AG04450 (cell line): ENCODE measurements at regions not wholly inside any gene's neighbourhood (a gene's known extent, or its start where the extent isn't known, plus 50 kb on each side); places are given as distances from the start of the nearest gene placed in this dataset.

Experiments used
- CTCF ChIA-PET: fragments of 300-600, 350-600 bp; formaldehyde crosslinking; extraction: SDS; loops from one replicate; lab custom pipeline; 2022; ENCODE audit warnings: antibody characterized with exemption, inconsistent platforms; lab: Charles Lee
- POLR2A ChIA-PET: fragments of 350-600 bp; formaldehyde crosslinking; extraction: SDS; loops from one replicate; lab custom pipeline; 2021; ENCODE audit warnings: antibody characterized with exemption, inconsistent platforms; lab: Yijun Ruan, JAX
- DNase-seq: peaks from one replicate; pipeline ENCODE4 v3.0.0-alpha.2; 2011; ENCODE audit warnings: low read depth, low spot score
- H3K27ac ChIP-seq: one replicate; pipeline ENCODE4 v1.5.1; 2012; ENCODE audit warnings: low read depth, low read length, control low read depth
- H3K27me3 ChIP-seq: one replicate; pipeline ENCODE4 v1.6.0; 2012; ENCODE audit warnings: low read length; ENCODE audit not compliant: control insufficient read depth, insufficient read depth
- H3K4me3 ChIP-seq: 2 replicates; pipeline ENCODE4 v1.5.1; 2011; ENCODE audit warnings: mild to moderate bottlenecking, low read depth, low read length, control low read depth
- H3K9me3 ChIP-seq: 2 replicates; pipeline ENCODE4 v1.5.1; 2012; ENCODE audit warnings: low read length; ENCODE audit not compliant: control insufficient read depth, insufficient read depth
- CTCF ChIP-seq: IDR thresholded peaks from 2 replicates; pipeline ENCODE4 v1.5.1; 2011; ENCODE audit warnings: low read depth, low read length, control low read depth, inconsistent platforms

- H3K9me3 ChIP-seq, result no peaks in the 10 kb centered on the region; the same call in none of the 2 replicates
- no peak overlapping the region for H3K27ac ChIP-seq
- no peak overlapping the region for H3K4me3 ChIP-seq
- no peaks in the 10 kb centered on the region for H3K27me3 ChIP-seq
- CTCF ChIA-PET, result no interaction called here
- no peak for DNase-seq
- no peak for TF ChIP-seq CTCF
- POLR2A ChIA-PET, result no interaction called here
Observed at GRCh38 chr2:5410991-5411700, 281.0 kb upstream of the SOX11 start.

DNA sequence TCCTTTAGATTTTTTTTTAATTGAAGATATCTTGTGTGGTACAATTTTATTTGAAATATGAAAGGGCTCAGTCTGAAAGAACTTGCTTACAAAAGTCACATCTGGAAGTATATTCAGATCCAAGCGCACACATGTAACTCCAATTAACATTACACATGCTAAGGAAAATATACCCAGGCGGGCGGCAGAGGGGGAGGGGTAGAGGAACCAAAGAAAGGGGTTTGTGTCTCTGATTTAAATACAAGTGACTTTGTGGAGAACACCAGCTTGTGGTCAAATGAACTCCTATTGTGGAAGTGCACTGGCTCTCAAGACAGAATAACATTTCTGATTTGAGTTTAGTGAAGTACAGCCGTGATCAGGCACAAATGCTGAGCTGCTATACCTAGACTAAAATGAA, 280.2 kb upstream of the SOX11 start:
- H3K27ac ChIP-seq, result no peak overlapping the region
- DNase-seq, result no peak
- H3K9me3 ChIP-seq, result no peaks in the 10 kb centered on the region; the same call in 1 of the 2 replicates
- ChIA-PET CTCF (no interaction called here), POLR2A (no interaction called here)
- no peak for TF ChIP-seq CTCF
- H3K4me3 ChIP-seq, result no peak overlapping the region
- no peaks in the 10 kb centered on the region for H3K27me3 ChIP-seq

GRCh38 chr2:5433855-5434254, 258.3 kb upstream of the SOX11 start:
- no peak overlapping the region for H3K27ac ChIP-seq
- DNase-seq, result no peak
- no peak for TF ChIP-seq CTCF
- no peaks in the 10 kb centered on the region for H3K9me3 ChIP-seq
- POLR2A ChIA-PET, result no interaction called here
- CTCF ChIA-PET, result no interaction called here
- no peak overlapping the region for H3K4me3 ChIP-seq
- no peaks in the 10 kb centered on the region for H3K27me3 ChIP-seq

- DNase-seq, result no peak
- ChIA-PET POLR2A (no interaction called here), CTCF (no interaction called here)
- no peaks in the 10 kb centered on the region for H3K27me3 ChIP-seq
- H3K27ac ChIP-seq, result no peak overlapping the region
- no peaks in the 10 kb centered on the region for H3K9me3 ChIP-seq
- no peak overlapping the region for H3K4me3 ChIP-seq
- TF ChIP-seq CTCF, result no peak
Observed at GRCh38 chr2:5437375-5437774, 254.8 kb upstream of the SOX11 start.

DNA sequence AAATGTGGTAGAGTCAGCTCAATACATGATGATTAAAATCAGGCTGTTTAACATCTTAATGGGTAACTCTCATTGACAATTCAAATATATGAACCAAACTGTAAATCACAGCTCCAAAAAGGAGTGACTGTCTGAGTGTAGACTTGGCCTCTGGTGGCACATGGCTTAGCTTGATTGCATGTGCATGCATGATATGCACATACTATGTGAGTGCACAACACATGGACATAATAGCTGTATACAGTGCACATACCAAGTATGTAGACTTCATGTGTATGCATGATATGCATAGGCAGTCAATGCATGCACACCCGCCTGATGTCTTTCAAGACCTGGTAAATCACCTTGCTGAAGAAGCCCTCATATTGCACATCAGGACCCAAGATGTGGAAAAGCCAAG, 252.0 kb upstream of the SOX11 start:
- Histone ChIP-seq H3K27me3 (no peaks in the 10 kb centered on the region), H3K27ac (no peak overlapping the region), H3K4me3 (no peak overlapping the region), H3K9me3 (peaks cover 5% of the 10 kb centered on the region)
- CTCF ChIA-PET, result no interaction called here
- POLR2A ChIA-PET, result no interaction called here
- no peak for DNase-seq
- TF ChIP-seq CTCF, result no peak
